DMS 273 (cell line): ENCODE measurements at regions not wholly inside any gene's neighbourhood (a gene's known extent, or its start where the extent isn't known, plus 50 kb on each side); places are given as distances from the start of the nearest gene placed in this dataset.
"Not testable (repeated sequence)": the region's sequence is repeated elsewhere in the genome, so short reads cannot be mapped to it uniquely, and the experiment has no call there.

Experiments
- DNase-seq: peaks from one replicate; lab custom pipeline; 2025; ENCODE audit not compliant: unreplicated experiment; lab: John Stamatoyannopoulos, UW

- no peak for DNase-seq
Observed at GRCh38 chr6:50992704-50993625, 174.3 kb downstream of the TFAP2B start.

DNA sequence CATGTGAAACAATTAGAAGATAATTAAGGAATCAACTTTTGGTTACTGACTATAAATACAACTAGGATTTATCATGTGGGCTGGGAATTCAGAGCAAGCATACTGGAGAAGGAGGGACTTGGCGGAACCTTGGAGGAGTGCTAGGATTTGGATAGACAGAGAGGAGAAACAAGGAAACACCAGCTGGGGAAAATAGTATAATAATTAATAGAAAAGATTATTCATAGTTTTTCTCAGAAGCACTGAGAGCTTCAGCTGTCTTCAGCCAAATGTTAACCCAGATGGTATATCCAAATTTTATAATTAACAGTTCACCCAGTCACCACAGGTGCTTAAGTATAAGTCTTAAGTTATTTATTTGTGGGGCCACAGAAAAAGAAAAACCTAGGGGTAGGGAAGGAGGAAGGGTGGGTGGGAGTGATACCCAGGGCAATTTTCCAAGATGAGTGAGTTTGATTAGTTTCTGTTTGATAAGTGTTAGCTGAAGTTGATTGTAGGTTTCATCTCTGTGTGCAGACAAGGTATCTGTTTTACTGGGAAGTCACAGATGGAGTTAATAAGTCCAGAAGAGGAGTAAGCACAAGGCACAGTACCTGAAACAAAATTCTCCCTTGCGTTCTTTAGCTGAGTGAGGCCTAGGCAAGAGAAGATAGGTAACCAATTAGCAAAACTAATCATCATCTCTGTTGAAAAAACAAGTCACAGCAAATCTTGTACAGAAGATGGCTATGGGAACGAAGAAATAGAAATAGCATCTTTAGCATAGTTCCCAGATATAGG is 175.5 kb downstream of the TFAP2B start:
- DNase-seq: no peak

DNA sequence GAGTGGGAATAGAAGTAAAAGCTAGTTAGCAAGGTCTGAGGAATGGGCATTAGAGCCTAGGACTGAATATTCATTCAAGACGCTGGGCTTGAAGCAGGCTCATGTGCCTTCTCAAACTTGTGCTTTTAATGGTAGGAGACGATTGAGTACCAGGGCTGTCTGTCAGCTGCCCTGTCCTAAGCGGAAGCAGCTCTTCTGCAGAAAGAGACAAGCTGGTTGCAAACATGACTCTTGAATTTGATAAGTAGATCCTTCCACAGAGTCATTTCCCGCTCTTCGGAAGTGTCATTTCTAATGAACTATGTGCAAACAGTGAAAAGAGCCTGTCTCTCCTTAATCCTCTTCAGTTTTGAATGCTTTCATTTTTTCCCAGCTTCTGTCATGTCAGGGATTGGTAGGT is 176.4 kb downstream of the TFAP2B start:
- DNase-seq: no peak

DNA sequence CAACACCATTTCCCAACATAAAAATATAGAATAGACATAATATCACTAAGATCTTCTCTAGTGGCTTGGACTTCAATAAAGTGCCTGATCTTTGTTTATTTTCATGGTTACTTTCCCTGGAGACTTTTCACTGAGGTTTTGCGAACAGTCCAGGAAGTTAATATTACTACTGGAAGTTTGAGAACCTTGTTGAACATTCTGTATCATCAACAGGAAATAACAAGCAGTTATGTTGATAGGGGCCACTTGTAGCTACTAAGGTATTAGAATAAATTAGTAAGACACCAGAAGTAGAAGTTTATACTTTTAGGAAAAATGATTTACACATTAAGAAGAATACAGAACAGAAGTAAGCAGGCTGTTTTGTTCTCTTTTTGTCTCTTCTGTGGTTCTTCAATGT is 180.2 kb downstream of the TFAP2B start:
- DNase-seq: no peak

GRCh38 chr6:51001399-51001798 is 182.7 kb downstream of the TFAP2B start:
- no peak for DNase-seq

DNA sequence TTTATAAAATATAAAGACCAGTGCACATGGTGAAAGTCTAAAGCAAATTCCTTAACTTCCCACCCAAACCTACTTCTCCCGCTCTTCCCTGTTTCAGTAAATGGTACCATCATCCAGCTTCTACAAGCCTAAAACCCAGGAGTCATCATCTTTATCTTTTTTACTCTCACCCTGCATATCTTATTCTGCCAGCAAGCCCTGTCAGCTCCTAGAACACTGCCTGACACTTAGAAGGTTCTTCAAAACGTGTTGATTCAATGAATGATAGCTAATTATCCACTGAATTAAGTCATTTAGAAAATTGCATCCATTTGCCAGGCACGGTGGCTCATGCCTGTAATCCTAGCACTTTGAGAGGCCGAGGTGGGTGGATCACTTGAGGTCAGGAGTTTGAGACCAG is 185.7 kb downstream of the TFAP2B start:
- DNase-seq: no peak

GRCh38 chr6:51005779-51006178 is 187.1 kb downstream of the TFAP2B start:
- no peak for DNase-seq

- DNase-seq: no peak
Observed at GRCh38 chr6:51007237-51007636, 188.6 kb downstream of the TFAP2B start.

DNA sequence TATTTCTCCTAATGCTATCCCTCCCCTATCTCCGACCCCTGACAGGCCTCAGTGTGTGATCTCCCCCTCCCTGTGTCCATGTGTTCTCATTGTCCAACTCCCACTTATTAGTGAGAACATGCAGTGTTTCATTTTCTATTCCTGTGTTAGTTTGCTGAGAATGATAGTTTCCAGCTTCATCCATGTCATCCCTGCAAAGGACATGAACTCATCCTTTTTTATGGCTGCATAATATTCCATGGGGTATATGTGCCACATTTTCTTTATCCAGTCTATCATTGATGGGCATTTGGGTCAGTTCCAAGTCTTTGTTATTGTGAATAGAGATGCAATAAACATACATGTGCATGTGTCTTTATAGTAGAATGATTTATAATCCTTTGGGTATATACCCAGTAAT is 190.0 kb downstream of the TFAP2B start:
- not testable (repeated sequence) for DNase-seq

DNA sequence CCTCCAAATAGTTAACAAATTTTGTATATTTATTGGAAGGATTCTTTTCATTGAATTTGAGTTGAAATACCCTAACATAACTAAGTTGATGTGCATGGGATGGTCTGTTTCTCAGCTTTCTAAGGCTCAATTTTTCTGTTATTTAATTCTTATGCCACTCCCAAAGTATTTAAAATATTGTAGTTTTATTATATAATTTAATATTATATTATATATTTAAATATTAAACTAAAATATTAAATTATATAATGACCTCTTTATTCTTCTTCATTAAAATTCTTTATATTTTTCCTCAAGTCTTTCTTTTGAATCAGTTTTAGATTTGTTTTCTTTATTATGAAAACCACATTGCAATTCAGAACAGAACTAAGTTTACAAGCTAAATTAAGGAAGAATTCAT is 194.7 kb downstream of the TFAP2B start:
- no peak for DNase-seq

DNA sequence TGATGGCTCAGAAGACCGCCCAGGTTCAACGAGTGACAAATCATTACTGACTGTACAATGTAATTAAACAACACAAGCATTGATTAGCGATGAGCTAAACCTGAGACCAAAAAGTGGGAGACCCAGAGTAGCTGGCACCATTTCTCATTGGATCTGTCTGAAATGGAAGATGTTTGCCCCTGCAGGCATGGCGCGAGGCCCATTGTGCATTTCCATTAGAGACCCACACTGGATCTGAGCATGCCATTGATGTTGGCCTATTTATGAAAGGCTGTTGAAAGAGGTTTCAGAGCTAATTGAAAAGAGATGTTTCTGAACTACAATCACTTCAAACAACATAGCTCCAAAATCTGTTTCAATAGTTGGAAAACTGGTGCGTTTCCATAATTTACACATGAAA is 196.7 kb downstream of the TFAP2B start:
- no peak for DNase-seq

DNA sequence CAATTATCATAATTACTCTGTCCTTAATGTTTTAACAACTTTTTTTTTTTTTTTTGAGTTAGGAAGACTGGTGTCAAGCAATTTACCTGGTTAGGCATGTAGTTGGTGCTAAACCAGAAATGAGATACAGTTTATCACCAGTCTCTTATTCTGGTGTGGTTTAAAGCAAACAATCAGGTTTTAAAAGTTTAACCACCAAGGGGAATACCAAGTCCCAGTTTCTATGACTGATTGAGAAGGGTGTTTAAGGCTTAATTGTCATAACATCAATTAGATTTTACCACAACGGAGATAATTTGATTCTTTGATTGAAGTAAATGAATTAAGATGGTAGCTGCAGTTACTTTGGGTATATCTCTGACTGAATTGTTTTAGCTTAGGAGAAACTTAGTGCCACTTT is 197.8 kb downstream of the TFAP2B start:
- DNase-seq: no peak

DNA sequence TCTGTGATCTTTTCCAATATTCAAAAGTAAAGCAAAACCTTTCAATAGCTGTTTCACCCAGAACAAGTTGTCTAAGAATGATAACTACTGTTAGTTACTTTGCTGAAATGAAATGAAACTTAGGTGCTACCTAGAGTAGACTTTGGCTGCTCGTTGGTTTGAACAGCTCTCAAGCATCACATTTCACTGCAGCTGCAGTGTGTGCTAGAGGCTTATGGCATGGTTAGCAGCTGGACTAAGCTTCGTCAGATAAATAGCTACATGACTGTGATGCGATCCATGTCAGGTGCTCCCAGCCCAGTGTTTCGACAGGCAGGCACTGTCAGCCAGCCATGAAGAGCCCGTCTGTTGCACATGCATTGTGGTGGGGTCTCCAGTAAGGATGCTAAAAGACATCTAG is 201.1 kb downstream of the TFAP2B start:
- DNase-seq: no peak

DNA sequence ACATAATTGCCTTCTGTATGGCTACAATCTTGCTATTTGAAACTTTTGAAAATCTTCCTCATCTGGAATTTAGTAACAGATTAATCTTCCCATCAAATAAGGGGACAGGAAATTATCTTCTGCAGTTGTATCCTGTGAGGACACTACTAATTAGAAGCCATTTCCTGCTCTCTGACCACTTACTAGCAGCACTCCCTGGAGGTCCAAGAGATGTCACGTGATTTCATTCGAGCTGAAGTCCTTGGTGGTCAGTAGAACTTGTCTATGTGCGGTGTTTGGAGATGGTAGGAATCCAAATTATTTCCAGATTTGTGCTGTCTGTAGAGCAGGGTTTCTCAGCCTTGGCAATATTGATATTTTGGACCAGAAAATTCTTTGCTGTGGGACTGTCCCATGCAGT is 202.5 kb downstream of the TFAP2B start:
- no peak for DNase-seq

GRCh38 chr6:51024126-51024525 is 205.5 kb downstream of the TFAP2B start:
- no peak for DNase-seq

DNA sequence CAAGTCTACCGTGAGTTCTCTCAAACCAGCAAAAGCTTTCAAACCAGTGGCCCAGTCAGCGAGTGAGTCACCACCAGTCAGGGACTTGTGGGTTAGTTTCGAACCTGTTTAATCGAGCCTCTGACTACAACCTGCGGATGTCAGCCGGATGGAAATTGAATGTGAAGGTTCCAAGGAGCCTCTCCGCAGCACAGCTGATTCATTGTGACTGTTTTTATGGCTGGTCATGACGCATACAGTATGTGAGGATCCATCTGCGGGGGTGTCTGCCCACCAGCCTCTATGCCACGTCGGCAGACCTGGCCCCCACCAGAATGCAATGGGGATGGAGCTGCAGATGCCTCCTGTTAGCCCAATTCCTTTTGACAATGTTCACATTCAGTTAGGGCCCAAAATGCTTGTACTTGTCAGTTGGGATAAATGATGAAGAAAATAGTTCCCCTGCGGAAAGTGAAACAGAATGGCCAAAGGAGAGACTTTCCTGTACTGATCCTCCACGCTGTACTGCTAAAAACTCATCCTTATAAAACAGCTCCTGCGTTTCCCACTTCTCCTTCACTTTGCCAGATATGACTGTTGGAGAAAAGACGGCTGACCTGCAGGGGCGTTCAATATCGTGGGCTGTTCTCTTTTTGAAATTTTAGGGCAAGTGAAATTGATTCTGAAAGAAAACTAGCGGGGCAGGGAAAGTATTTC is 206.6 kb downstream of the TFAP2B start:
- no peak for DNase-seq

- DNase-seq: no peak
Observed at GRCh38 chr6:51027283-51028065, 208.8 kb downstream of the TFAP2B start.

DNA sequence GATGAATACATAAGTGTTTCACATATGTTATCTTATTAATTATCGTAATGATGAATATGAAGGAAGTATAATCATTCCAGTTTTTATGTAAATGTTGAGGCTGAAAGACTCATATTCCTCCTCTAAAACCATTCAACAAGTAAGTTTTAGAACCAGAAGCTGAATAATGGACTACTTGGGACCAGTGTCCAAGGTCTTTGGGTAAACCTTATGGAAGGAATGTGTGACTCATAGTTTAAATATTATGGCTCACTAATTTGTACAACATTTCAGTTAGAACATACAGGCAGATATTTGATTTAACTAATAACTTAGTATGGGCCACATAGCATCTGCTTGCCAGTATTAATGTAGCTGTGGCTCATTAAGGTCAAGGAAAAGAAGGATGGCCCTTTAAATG is 209.6 kb downstream of the TFAP2B start:
- no peak for DNase-seq

GRCh38 chr6:51029561-51029960 is 210.9 kb downstream of the TFAP2B start:
- no peak for DNase-seq

DNA sequence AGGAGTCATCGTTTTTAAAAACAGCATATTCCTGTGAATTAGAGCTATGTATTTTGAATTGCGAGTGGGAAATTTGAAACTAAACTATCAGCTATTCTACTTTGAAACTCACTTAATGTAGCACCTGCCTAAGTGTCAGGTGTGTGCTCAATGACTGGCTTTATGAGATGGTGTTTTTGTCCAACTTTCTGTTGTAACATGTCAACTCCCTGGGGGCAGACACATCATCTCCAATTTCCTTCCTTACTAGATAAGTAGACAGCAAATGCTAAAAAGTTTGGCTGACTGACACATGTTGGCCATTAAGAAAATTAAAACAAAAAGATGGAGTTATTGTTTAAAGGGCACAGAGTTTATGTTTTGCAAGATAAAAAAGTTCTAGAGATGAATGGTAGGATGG is 226.9 kb downstream of the TFAP2B start:
- DNase-seq: no peak
